Central memory CD4-positive, alpha-beta T cell (primary cell): ENCODE measurements at regions not wholly inside any gene's neighbourhood (a gene's known extent, or its start where the extent isn't known, plus 50 kb on each side); places are given as distances from the start of the nearest gene placed in this dataset.

Experiments
- DNase-seq: peaks from one replicate; pipeline ENCODE4 v3.0.0; 2022

DNA sequence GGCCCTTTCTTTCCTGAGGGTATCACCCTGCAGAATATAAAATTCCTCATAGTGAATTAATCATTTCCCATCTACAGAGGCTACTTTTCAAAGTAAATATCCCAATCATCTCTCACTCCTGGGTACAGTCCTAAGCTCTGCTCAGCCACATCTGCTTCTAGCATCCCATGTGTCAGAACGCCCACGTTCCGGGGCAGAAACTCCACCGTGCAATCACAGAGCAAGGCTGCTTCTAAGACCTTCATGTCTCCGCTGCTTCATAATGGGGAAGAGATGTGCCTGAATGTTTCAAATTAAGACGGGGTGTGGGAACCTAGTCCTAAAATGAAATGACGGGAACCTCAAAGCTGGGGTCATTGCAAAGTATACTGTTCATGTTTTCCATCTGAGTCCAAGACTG is 208.8 kb upstream of the GMDS start:
- no peak for DNase-seq

- no peak for DNase-seq
Measured at GRCh38 chr6:2450546-2450945, 205.1 kb upstream of the GMDS start.

DNA sequence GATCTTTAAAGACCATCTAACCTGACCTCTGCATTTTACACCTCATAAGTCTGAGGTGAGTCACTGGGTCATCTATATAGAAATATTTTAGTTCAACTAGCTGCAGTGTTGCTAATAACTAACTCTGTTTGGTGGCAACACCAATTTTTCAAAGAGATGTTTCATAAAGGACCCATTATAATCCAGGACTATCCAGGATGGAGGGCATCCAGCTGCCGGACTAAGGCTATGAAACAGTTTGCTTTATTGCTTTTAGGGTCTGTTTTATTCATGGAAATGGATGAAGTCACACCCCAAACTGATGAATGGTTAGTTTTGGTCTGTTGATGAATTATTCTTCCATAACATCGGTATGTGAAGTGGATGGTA is 204.2 kb upstream of the GMDS start:
- DNase-seq, result no peak

- no peak for DNase-seq
Measured at GRCh38 chr6:2448826-2449571, 203.6 kb upstream of the GMDS start.

GRCh38 chr6:2447931-2448330 is 202.5 kb upstream of the GMDS start:
- no peak for DNase-seq

DNA sequence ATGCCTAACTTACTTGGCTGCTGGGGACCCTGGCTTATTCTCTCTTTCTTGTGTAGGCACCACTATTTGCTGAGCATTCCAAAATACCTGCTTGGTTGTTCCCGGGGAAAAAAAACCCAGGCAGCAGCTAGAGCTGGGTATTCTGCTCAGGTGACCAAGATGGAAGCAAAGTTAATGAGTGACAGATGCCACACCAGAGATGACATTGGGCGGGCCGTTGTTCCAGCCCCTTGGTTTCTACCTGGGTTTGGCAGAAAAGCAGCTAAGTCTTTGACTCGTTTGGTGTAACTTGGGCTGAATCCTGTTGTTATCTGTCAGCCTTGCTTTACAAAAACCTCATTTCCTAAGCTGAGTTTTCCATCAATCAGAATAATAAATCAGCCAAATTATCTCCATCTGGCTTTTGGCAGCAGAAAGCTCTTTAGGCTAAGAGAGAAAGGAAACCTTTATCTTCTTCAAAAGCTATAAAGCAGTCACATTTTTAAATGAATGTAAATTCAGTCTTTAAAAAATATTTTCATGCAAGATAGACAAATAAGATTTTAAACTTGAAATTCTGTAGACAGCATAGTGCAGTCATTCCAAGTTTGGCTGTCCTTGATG is 202.0 kb upstream of the GMDS start:
- DNase-seq, result no peak

DNA sequence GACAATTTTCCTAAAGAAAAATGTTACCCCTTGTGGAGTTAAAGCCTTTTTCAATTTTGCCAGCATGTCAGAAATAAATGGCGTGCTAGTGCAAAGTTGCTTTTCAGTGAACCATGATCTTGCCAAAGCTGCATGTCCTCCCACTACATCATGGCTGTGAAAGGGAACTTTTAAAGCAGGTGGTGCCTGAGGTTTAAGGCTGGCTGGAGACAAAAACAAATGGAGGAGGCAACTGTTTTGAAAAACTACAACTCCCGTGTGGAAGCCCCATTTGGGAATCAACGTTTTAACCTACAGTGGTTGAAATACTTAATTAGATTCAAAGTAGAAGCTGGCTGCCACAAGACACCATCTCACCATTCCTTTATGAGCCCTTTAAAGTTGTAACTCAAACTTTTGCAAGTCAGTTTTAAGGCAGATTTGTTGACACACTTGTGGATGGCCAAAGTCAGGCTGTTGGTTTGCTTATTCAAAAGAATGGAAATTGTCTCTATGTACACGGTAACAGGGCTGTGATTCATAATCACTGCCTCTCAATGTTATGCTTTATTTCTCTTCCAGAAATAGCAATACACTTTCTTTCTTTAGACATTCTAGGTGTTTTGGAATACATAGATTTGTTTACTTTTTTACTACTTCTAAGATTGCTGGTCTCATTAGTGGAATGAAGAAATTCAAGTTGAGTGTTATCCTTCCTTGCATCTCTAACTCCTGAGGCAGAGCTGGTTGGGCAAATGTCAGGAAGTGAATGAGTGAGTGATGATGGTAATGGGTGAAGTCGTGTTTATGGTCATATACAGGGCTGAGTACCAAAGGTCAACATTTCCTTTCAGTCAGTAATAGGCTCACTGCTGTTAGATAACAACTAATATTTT is 196.4 kb upstream of the GMDS start:
- no peak for DNase-seq

GRCh38 chr6:2440516-2440915 is 195.1 kb upstream of the GMDS start:
- DNase-seq, result no peak

GRCh38 chr6:2439632-2440031 is 194.2 kb upstream of the GMDS start:
- no peak for DNase-seq

DNA sequence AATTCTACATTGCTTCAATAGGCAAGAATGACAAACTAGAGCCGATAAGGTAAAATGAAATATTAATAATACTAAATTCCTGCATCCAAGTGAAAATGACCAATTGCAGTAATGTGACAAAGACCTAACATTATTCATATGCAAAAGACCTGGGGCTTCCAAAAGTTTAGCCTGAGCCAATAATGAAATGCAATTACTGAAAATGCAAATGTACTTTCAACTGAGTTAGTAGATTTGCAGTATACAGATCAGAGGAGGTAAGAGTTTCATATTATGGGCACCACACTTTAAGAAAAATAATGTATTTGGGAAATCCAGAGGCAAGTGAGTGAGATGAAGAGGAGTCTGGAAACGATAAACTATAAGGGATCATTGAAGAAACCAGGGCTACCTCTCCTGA is 193.7 kb upstream of the GMDS start:
- DNase-seq, result no peak

DNA sequence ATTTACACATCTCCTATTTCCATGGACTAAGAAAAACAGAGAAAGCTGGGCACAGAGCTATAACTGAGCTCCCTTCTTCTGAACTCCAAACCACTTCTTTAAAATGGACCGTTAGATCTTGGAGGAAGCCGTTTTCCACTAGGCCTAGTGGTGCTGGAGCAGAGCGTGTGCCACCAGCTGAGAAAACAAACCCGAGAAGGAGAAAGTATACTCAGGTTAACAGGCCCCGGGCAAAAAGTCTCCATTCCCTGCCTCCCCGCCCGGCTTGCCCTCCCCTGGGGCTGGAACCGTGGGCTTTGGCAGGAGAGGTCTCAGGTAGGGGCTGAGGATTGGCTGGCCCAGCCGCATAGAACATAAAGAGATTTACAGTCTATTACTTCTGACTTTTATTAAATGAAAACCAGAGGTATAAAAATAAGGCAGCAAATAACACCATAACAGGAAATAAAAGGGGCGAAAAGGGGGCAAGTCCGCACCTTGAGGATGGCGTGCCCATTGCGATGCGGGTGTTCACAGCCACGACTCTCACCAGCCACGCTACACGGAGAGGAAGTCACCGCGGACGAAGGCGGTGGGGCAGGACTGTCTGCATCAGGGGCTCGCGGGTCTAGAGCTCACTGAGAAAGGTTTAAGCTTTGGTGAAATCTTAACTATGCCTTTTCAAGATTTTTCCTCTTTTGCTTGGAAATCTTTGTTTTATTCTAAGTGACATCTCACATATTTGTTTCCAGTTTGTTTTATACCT is 191.2 kb upstream of the GMDS start:
- no peak for DNase-seq

GRCh38 chr6:2435323-2435722 is 189.9 kb upstream of the GMDS start:
- no peak for DNase-seq

- DNase-seq, result no peak
Measured at GRCh38 chr6:2434912-2435311, 189.5 kb upstream of the GMDS start.

DNA sequence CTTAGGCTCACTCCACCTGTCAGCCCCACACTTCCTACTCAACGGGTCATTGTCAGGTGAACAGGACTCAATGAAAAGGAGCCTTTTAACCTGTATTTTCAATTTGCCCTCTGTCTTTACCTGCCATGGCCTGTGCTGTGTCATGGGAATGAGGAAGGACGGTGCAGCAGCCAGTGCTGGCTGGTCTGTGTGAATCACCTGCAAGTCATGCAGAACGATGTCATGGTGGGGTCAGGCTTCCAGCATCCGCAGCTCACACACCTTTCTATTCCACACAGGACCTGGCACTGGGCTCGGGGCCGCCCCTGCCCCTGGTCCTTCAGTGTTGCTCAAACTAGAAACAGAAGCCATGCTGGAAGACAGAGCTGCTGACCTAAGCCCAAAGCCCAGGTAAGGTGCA is 188.7 kb upstream of the GMDS start:
- DNase-seq, result no peak

DNA sequence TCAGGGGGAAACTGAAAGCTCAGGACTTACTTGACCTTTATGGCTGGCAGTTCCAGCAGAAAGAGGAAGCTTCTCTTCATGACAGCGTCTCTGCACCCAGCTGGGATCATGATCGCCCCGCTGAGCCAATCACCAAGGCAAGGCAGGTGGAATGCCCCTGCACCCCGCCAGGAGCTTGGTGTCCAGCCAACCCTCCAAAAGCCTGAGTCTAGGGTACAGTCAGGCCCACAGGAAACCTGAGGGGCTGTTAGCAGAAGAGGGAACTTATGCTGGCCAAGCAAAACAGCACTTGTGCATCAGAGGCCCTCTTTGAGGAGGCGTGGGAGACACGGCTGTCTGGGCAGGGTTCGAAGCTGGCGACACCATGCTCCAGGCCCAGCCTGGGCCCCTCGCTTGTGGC is 188.3 kb upstream of the GMDS start:
- DNase-seq, result no peak

GRCh38 chr6:2433266-2433665 is 187.9 kb upstream of the GMDS start:
- no peak for DNase-seq

- DNase-seq, result no peak
Measured at GRCh38 chr6:2432292-2432691, 186.9 kb upstream of the GMDS start.

GRCh38 chr6:2430612-2431011 is 185.2 kb upstream of the GMDS start:
- DNase-seq, result no peak

GRCh38 chr6:2429460-2429859 is 184.1 kb upstream of the GMDS start:
- DNase-seq, result no peak

DNA sequence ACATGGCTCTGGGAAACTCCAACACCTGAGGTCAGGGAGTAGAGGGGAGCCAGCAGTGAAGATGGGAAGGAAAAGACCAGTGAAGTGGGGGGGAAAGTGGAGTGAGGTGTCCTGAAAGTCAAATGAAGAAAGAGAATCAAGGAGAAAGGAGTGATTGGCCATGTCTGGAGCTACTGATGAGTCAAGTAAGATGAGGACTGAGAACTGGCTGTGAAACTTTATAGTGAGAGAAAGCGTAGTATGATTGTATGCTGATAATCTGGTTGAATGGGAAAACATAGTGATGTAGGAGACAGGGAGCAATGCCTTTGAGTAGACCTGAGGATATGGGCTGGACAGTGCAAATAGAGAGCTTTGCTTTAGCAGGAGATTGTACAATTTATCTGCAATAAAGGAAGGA is 183.6 kb upstream of the GMDS start:
- DNase-seq, result no peak

- DNase-seq, result no peak
Measured at GRCh38 chr6:2426561-2427340, 181.3 kb upstream of the GMDS start.

- DNase-seq, result no peak
Measured at GRCh38 chr6:2416128-2416712, 170.8 kb upstream of the GMDS start.
